ENCODE measurements at regions not wholly inside any gene's neighbourhood (a gene's known extent, or its start where the extent isn't known, plus 50 kb on each side); places are given as distances from the start of the nearest gene placed in this dataset.

DNA sequence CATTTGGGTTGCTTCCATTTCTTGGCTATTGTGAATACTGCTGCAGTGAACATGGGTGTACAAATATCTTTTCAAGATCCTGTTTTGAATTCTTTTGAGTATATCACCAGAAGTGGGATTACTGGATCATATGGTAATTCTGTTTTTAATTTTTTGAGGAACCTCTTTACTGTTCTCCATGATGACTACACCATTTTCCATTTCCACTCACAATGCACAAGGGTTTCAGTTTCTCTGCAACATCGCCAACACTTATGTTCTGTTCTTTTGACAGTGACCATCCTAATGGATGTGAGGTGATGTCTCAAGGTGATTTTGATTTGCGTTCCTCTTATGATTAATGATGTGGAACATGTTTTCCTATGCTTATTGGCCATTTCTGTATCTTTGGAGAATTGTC lies 214.4 kb upstream of the ZFP64 start:
- no TSS peak for BruUV-seq (replicated peaks)
- Histone ChIP-seq H3K4me3 (no peak overlapping the region), H3K9me3 (replicated peaks; ENCODE audit: control insufficient read depth, insufficient read depth, low read length) (no peaks in the 10 kb centered on the region; the same call in 2 of the 3 replicates), H3K4me2 (ENCODE audit: control insufficient read depth, insufficient read depth) (no peak overlapping the region), H3K79me2 (ENCODE audit: control insufficient read depth, insufficient read depth, low read length) (no peaks in the 10 kb centered on the region), H3K36me3 (ENCODE audit: control insufficient read depth in 2 of 2, insufficient read depth in 2 of 2, low read length in 1 of 2) (no peaks in the 10 kb centered on the region), H3K4me1 (ENCODE audit: control insufficient read depth, insufficient read depth, low read length) (peaks cover 14% of the 10 kb centered on the region), H3K27ac (ENCODE audit: control insufficient read depth, insufficient read depth) (no peak overlapping the region), H3K9ac (ENCODE audit: control insufficient read depth, insufficient read depth, low read length) (no peak overlapping the region), H3K27me3 (replicated peaks in 1 of 2; ENCODE audit: control insufficient read depth in 2 of 2, insufficient read depth in 2 of 2, low read length in 1 of 2) (no peaks in the 10 kb centered on the region), H4K20me1 (ENCODE audit: control insufficient read depth, insufficient read depth) (no peaks in the 10 kb centered on the region), H2AFZ (ENCODE audit: control insufficient read depth, low read depth, low read length) (no peak overlapping the region)
- WGBS (ENCODE audit: insufficient coverage, insufficient replicate concordance, low lambda C conversion rate, missing lambda C conversion rate) = 61% methylated on average over 2 of the region's 2 CpGs
- RAD21 ChIA-PET (ENCODE audit: unreplicated experiment) = no interaction called here
- ATAC-seq = no peak
- DNase-seq (ENCODE audit: low read depth, low spot score) = no peak
- intact Hi-C loops (cut with micrococcal nuclease; ENCODE audit: unreplicated experiment) = no loop called here
- CTCF ChIA-PET = interaction anchor here (1.1 kb wide), 1 partner anchor 11 kb away, joined by 3 read pairs; no protein-coding TSS in a partner anchor
- SMC1A ChIA-PET (ENCODE audit: uncharacterized antibody, unreplicated experiment) = no interaction called here
- FAIRE-seq = no peak
- in situ Hi-C loops (cut with MboI) = no loop called here
- POLR2A ChIA-PET = no interaction called here
- TF ChIP-seq NFYB (IDR thresholded peaks at IDR 0.05; ENCODE audit: insufficient read depth, low read depth, low read length) (no peak), SIX5 (IDR thresholded peaks at IDR 0.05; ENCODE audit: low read depth, low read length, severe bottlenecking) (no peak), CHD4 (IDR thresholded peaks at IDR 0.05) (no peak), GATAD2B (conservative IDR thresholded peaks at IDR 0.05; ENCODE audit: low read depth) (no peak), ZNF622 (IDR thresholded peaks at IDR 0.05) (no peak), YY1 (IDR thresholded peaks at IDR 0.05; ENCODE audit: low read depth, low read length) (no peak), ZSCAN29 (IDR thresholded peaks at IDR 0.05) (no peak), NFIC (IDR thresholded peaks at IDR 0.05; ENCODE audit: low read depth, low read length) (no peak), TCF12 (IDR thresholded peaks at IDR 0.05; ENCODE audit: low read depth, low read length) (no peak), RAD51 (IDR thresholded peaks at IDR 0.05) (no peak), MYB (IDR thresholded peaks at IDR 0.05; ENCODE audit: borderline replicate concordance, low read depth, low read length) (no peak), WRNIP1 (IDR thresholded peaks at IDR 0.05; ENCODE audit: borderline replicate concordance, low read depth, low read length) (no peak), MTA3 (IDR thresholded peaks at IDR 0.05; ENCODE audit: borderline replicate concordance, low read length) (no peak), BMI1 (IDR thresholded peaks at IDR 0.05; ENCODE audit: borderline replicate concordance) (no peak), MYC (IDR thresholded peaks at IDR 0.05; ENCODE audit: insufficient read depth, insufficient read length, insufficient replicate concordance, low read length, severe bottlenecking) (no peak)
- TF ChIP-seq, protein P1, sequence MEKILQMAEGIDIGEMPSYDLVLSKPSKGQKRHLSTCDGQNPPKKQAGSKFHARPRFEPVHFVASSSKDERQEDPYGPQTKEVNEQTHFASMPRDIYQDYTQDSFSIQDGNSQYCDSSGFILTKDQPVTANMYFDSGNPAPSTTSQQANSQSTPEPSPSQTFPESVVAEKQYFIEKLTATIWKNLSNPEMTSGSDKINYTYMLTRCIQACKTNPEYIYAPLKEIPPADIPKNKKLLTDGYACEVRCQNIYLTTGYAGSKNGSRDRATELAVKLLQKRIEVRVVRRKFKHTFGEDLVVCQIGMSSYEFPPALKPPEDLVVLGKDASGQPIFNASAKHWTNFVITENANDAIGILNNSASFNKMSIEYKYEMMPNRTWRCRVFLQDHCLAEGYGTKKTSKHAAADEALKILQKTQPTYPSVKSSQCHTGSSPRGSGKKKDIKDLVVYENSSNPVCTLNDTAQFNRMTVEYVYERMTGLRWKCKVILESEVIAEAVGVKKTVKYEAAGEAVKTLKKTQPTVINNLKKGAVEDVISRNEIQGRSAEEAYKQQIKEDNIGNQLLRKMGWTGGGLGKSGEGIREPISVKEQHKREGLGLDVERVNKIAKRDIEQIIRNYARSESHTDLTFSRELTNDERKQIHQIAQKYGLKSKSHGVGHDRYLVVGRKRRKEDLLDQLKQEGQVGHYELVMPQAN (conservative IDR thresholded peaks at IDR 0.05) = no peak
- TF ChIP-seq, protein P2, sequence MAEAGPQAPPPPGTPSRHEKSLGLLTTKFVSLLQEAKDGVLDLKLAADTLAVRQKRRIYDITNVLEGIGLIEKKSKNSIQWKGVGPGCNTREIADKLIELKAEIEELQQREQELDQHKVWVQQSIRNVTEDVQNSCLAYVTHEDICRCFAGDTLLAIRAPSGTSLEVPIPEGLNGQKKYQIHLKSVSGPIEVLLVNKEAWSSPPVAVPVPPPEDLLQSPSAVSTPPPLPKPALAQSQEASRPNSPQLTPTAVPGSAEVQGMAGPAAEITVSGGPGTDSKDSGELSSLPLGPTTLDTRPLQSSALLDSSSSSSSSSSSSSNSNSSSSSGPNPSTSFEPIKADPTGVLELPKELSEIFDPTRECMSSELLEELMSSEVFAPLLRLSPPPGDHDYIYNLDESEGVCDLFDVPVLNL (IDR thresholded peaks at IDR 0.05; ENCODE audit: low read depth, low read length) = no peak
- TF ChIP-seq, protein P3, sequence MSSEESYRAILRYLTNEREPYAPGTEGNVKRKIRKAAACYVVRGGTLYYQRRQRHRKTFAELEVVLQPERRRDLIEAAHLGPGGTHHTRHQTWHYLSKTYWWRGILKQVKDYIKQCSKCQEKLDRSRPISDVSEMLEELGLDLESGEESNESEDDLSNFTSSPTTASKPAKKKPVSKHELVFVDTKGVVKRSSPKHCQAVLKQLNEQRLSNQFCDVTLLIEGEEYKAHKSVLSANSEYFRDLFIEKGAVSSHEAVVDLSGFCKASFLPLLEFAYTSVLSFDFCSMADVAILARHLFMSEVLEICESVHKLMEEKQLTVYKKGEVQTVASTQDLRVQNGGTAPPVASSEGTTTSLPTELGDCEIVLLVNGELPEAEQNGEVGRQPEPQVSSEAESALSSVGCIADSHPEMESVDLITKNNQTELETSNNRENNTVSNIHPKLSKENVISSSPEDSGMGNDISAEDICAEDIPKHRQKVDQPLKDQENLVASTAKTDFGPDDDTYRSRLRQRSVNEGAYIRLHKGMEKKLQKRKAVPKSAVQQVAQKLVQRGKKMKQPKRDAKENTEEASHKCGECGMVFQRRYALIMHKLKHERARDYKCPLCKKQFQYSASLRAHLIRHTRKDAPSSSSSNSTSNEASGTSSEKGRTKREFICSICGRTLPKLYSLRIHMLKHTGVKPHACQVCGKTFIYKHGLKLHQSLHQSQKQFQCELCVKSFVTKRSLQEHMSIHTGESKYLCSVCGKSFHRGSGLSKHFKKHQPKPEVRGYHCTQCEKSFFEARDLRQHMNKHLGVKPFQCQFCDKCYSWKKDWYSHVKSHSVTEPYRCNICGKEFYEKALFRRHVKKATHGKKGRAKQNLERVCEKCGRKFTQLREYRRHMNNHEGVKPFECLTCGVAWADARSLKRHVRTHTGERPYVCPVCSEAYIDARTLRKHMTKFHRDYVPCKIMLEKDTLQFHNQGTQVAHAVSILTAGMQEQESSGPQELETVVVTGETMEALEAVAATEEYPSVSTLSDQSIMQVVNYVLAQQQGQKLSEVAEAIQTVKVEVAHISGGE (CRISPR knock-in tag; IDR thresholded peaks at IDR 0.05) = no peak
- TF ChIP-seq, protein P4, sequence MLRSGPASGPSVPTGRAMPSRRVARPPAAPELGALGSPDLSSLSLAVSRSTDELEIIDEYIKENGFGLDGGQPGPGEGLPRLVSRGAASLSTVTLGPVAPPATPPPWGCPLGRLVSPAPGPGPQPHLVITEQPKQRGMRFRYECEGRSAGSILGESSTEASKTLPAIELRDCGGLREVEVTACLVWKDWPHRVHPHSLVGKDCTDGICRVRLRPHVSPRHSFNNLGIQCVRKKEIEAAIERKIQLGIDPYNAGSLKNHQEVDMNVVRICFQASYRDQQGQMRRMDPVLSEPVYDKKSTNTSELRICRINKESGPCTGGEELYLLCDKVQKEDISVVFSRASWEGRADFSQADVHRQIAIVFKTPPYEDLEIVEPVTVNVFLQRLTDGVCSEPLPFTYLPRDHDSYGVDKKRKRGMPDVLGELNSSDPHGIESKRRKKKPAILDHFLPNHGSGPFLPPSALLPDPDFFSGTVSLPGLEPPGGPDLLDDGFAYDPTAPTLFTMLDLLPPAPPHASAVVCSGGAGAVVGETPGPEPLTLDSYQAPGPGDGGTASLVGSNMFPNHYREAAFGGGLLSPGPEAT (IDR thresholded peaks at IDR 0.05; ENCODE audit: low read depth) = no peak

All from GM12878 (cell line).